ENCODE measurements at regions not wholly inside any gene's neighbourhood (a gene's known extent, or its start where the extent isn't known, plus 50 kb on each side); places are given as distances from the start of the nearest gene placed in this dataset.

DNA sequence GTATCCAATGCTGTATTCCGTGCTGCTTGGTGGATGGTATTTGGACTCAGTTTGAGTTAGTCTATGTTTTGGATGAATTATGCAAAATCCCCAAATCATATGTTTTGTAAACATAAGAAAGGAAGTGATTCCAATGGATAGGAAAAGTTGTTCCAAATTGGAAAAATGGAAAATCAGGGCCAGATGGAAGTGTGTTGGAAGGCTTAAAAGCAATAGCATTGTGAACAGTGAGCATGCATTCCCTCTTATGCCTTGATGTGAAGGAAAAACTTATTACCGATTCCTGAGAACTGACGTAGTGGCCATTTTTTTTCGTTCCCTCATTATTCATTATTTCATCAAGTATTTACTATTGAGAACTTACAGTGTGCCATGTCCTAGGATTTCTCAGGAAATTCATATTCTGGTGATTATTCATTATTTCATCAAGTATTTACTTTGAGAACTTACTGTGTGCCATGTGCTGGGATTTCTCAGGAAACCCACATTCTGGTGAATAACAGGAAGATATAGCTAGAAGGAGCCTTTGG is 144.1 kb upstream of the TPRG1 start:
- TF ChIP-seq POLR2AphosphoS5 (IDR thresholded peaks at IDR 0.05) = no peak
- TF ChIP-seq CTCF (IDR thresholded peaks at IDR 0.05) = no peak
